WTC11 (cell line): ENCODE measurements at regions not wholly inside any gene's neighbourhood (a gene's known extent, or its start where the extent isn't known, plus 50 kb on each side); places are given as distances from the start of the nearest gene placed in this dataset.

Experiments
- ATAC-seq: fragments of 200-7000 bp; cut with Tn5 transposase; 2 replicates; pipeline ENCODE4 v1.10.0; 2021; ENCODE audit warnings: mild to moderate bottlenecking, moderate library complexity
- CTCF ChIA-PET: fragments of 300-600 bp; sonication (Branson Sonifier 250); formaldehyde crosslinking; loops from one replicate; lab custom pipeline; 2021; ENCODE audit warnings: antibody characterized with exemption; lab: Charles Lee
- POLR2A ChIA-PET: fragments of 350-600 bp; sonication (Branson Sonifier 250); formaldehyde crosslinking; loops from one replicate; lab custom pipeline; 2021; ENCODE audit warnings: antibody characterized with exemption; lab: Charles Lee
- DNase-seq: peaks from one replicate; pipeline ENCODE4 v3.0.0; 2021; ENCODE audit warnings: low spot score
- H3K27ac Mint-ChIP-seq: 2 replicates; pipeline ENCODE4 v1.8.0; 2021; ENCODE audit warnings: mixed read lengths
- H3K27me3 Mint-ChIP-seq: 2 replicates; pipeline ENCODE4 v1.8.0; 2021; ENCODE audit warnings: low read depth, mild to moderate bottlenecking, moderate library complexity, mixed read lengths
- H3K36me3 Mint-ChIP-seq: 2 replicates; pipeline ENCODE4 v1.8.0; 2021; ENCODE audit warnings: mixed read lengths
- H3K4me1 Mint-ChIP-seq: 2 replicates; pipeline ENCODE4 v1.8.0; 2022; ENCODE audit warnings: mixed read lengths
- H3K4me3 Mint-ChIP-seq: 2 replicates; pipeline ENCODE4 v1.8.0; 2021; ENCODE audit warnings: mild to moderate bottlenecking, moderate library complexity, mixed read lengths
- H3K9me3 Mint-ChIP-seq: 2 replicates; pipeline ENCODE4 v1.8.0; 2021; ENCODE audit warnings: mixed read lengths
- FOXJ3 ChIP-seq: sonication (generic); formaldehyde crosslinking; IDR thresholded peaks from 2 replicates; pipeline ENCODE4 v1.9.0; 2021; ENCODE audit warnings: missing genetic modification reagents, mild to moderate bottlenecking, borderline replicate concordance
- HMGA2 ChIP-seq: fragments of 250-450 bp; sonication (Bioruptor Pico); IDR thresholded peaks from 2 replicates; pipeline ENCODE4 v1.4.0; 2021; ENCODE audit warnings: mild to moderate bottlenecking, moderate library complexity
- JUN ChIP-seq: sonication (generic); formaldehyde crosslinking; IDR thresholded peaks from 2 replicates; pipeline ENCODE4 v1.8.0; 2023; ENCODE audit warnings: mild to moderate bottlenecking, missing genetic modification reagents
- MXD4 ChIP-seq: fragments of 250-450 bp; sonication (Bioruptor Pico); IDR thresholded peaks from 2 replicates; pipeline ENCODE4 v1.8.0; 2021; ENCODE audit warnings: mild to moderate bottlenecking, moderate library complexity, borderline replicate concordance
- MYBL2 ChIP-seq: sonication (generic); formaldehyde crosslinking; IDR thresholded peaks from 2 replicates; pipeline ENCODE4 v1.8.1; 2023; ENCODE audit warnings: mild to moderate bottlenecking, moderate library complexity, missing genetic modification reagents
- TP53 ChIP-seq: sonication (generic); formaldehyde crosslinking; IDR thresholded peaks from 2 replicates; pipeline ENCODE4 v1.8.1; 2023; ENCODE audit warnings: mild to moderate bottlenecking, missing genetic modification reagents
- ZBTB21 ChIP-seq: sonication (generic); formaldehyde crosslinking; IDR thresholded peaks from 2 replicates; pipeline ENCODE4 v1.8.1; 2023; ENCODE audit warnings: mild to moderate bottlenecking, missing genetic modification reagents, borderline replicate concordance
- ZNF317 ChIP-seq: sonication (generic); formaldehyde crosslinking; IDR thresholded peaks from 2 replicates; pipeline ENCODE4 v1.8.1; 2023; ENCODE audit warnings: low read depth, mild to moderate bottlenecking, moderate library complexity, missing genetic modification reagents, borderline replicate concordance
- ZNF396 ChIP-seq: fragments of 250-450 bp; sonication (Bioruptor Pico); IDR thresholded peaks from 2 replicates; pipeline ENCODE4 v1.8.0; 2021; ENCODE audit warnings: mild to moderate bottlenecking, moderate library complexity, borderline replicate concordance
- ZNF425 ChIP-seq: fragments of 250-450 bp; sonication (Bioruptor Pico); conservative IDR thresholded peaks from 2 replicates; pipeline ENCODE4 v1.9.0; 2021; ENCODE audit warnings: mild to moderate bottlenecking
- TF ChIP-seq, protein P1 (sequence below): sonication (generic); formaldehyde crosslinking; IDR thresholded peaks from 2 replicates; pipeline ENCODE4 v1.8.1; 2022; ENCODE audit warnings: low read depth, mild to moderate bottlenecking, moderate library complexity, missing genetic modification reagents, borderline replicate concordance
- TF ChIP-seq, protein P2 (sequence below): fragments of 250-450 bp; sonication (Bioruptor Pico); IDR thresholded peaks from 2 replicates; pipeline ENCODE4 v1.9.0; 2021; ENCODE audit warnings: mild to moderate bottlenecking
- TF ChIP-seq, protein P3 (sequence below): sonication (generic); formaldehyde crosslinking; IDR thresholded peaks from 2 replicates; pipeline ENCODE4 v1.8.1; 2023; ENCODE audit warnings: mild to moderate bottlenecking, missing genetic modification reagents
- TF ChIP-seq, protein P4 (sequence below): sonication (generic); formaldehyde crosslinking; IDR thresholded peaks from 2 replicates; pipeline ENCODE4 v1.8.1; 2023; ENCODE audit warnings: mild to moderate bottlenecking, missing genetic modification reagents, moderate library complexity
- TF ChIP-seq, protein P5 (sequence below): sonication (generic); formaldehyde crosslinking; IDR thresholded peaks from 2 replicates; pipeline ENCODE4 v1.8.0; 2022; ENCODE audit warnings: missing genetic modification reagents
- TF ChIP-seq, protein P6 (sequence below): sonication (generic); formaldehyde crosslinking; IDR thresholded peaks from 2 replicates; pipeline ENCODE4 v1.8.1; 2022; ENCODE audit warnings: low read depth, missing genetic modification reagents, borderline replicate concordance
- TF ChIP-seq, protein P7 (sequence below): sonication (generic); formaldehyde crosslinking; IDR thresholded peaks from 2 replicates; pipeline ENCODE4 v1.8.1; 2022; ENCODE audit warnings: missing genetic modification reagents, borderline replicate concordance

DNA sequence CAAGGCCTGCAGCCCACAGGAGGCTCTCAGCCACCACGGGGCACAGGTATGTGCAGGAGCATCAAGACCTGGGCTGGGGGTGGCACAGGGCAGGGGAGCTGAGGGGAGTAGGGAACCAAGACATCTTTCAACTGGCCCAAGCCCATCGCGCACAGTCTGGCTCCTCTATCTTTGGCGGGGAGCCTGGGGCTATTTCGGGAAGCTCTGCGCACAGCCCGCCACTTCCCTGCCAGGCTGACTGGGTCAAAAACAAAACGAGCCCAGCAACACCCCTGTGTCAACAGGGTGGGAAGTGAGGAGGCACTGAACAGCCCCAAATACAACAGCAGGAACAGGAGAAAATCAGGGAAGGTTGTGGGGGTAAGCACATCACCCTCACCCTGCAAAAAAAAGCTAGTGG is 83.9 kb downstream of the ARL6IP4 start:
- TF ChIP-seq, protein P1, sequence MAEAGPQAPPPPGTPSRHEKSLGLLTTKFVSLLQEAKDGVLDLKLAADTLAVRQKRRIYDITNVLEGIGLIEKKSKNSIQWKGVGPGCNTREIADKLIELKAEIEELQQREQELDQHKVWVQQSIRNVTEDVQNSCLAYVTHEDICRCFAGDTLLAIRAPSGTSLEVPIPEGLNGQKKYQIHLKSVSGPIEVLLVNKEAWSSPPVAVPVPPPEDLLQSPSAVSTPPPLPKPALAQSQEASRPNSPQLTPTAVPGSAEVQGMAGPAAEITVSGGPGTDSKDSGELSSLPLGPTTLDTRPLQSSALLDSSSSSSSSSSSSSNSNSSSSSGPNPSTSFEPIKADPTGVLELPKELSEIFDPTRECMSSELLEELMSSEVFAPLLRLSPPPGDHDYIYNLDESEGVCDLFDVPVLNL (CRISPR knock-in tag), result no peak
- TF ChIP-seq, protein P2, sequence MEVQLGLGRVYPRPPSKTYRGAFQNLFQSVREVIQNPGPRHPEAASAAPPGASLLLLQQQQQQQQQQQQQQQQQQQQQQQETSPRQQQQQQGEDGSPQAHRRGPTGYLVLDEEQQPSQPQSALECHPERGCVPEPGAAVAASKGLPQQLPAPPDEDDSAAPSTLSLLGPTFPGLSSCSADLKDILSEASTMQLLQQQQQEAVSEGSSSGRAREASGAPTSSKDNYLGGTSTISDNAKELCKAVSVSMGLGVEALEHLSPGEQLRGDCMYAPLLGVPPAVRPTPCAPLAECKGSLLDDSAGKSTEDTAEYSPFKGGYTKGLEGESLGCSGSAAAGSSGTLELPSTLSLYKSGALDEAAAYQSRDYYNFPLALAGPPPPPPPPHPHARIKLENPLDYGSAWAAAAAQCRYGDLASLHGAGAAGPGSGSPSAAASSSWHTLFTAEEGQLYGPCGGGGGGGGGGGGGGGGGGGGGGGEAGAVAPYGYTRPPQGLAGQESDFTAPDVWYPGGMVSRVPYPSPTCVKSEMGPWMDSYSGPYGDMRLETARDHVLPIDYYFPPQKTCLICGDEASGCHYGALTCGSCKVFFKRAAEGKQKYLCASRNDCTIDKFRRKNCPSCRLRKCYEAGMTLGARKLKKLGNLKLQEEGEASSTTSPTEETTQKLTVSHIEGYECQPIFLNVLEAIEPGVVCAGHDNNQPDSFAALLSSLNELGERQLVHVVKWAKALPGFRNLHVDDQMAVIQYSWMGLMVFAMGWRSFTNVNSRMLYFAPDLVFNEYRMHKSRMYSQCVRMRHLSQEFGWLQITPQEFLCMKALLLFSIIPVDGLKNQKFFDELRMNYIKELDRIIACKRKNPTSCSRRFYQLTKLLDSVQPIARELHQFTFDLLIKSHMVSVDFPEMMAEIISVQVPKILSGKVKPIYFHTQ (CRISPR knock-in tag), result no peak
- TF ChIP-seq, protein P3, sequence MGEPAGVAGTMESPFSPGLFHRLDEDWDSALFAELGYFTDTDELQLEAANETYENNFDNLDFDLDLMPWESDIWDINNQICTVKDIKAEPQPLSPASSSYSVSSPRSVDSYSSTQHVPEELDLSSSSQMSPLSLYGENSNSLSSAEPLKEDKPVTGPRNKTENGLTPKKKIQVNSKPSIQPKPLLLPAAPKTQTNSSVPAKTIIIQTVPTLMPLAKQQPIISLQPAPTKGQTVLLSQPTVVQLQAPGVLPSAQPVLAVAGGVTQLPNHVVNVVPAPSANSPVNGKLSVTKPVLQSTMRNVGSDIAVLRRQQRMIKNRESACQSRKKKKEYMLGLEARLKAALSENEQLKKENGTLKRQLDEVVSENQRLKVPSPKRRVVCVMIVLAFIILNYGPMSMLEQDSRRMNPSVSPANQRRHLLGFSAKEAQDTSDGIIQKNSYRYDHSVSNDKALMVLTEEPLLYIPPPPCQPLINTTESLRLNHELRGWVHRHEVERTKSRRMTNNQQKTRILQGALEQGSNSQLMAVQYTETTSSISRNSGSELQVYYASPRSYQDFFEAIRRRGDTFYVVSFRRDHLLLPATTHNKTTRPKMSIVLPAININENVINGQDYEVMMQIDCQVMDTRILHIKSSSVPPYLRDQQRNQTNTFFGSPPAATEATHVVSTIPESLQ (CRISPR knock-in tag), result no peak
- no peak for TF ChIP-seq ZNF396 (CRISPR knock-in tag)
- TF ChIP-seq, protein P4, sequence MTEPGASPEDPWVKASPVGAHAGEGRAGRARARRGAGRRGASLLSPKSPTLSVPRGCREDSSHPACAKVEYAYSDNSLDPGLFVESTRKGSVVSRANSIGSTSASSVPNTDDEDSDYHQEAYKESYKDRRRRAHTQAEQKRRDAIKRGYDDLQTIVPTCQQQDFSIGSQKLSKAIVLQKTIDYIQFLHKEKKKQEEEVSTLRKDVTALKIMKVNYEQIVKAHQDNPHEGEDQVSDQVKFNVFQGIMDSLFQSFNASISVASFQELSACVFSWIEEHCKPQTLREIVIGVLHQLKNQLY (CRISPR knock-in tag), result no peak
- TF ChIP-seq, protein P5, sequence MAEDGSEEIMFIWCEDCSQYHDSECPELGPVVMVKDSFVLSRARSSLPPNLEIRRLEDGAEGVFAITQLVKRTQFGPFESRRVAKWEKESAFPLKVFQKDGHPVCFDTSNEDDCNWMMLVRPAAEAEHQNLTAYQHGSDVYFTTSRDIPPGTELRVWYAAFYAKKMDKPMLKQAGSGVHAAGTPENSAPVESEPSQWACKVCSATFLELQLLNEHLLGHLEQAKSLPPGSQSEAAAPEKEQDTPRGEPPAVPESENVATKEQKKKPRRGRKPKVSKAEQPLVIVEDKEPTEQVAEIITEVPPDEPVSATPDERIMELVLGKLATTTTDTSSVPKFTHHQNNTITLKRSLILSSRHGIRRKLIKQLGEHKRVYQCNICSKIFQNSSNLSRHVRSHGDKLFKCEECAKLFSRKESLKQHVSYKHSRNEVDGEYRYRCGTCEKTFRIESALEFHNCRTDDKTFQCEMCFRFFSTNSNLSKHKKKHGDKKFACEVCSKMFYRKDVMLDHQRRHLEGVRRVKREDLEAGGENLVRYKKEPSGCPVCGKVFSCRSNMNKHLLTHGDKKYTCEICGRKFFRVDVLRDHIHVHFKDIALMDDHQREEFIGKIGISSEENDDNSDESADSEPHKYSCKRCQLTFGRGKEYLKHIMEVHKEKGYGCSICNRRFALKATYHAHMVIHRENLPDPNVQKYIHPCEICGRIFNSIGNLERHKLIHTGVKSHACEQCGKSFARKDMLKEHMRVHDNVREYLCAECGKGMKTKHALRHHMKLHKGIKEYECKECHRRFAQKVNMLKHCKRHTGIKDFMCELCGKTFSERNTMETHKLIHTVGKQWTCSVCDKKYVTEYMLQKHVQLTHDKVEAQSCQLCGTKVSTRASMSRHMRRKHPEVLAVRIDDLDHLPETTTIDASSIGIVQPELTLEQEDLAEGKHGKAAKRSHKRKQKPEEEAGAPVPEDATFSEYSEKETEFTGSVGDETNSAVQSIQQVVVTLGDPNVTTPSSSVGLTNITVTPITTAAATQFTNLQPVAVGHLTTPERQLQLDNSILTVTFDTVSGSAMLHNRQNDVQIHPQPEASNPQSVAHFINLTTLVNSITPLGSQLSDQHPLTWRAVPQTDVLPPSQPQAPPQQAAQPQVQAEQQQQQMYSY (CRISPR knock-in tag), result no peak
- no peak for TF ChIP-seq FOXJ3 (CRISPR knock-in tag)
- no peak for TF ChIP-seq HMGA2 (CRISPR knock-in tag)
- no peak for TF ChIP-seq TP53 (CRISPR knock-in tag)
- no peak for TF ChIP-seq ZNF425 (CRISPR knock-in tag)
- no peak for TF ChIP-seq ZNF317 (CRISPR knock-in tag)
- no peak for TF ChIP-seq JUN (CRISPR knock-in tag)
- no peak for TF ChIP-seq MYBL2 (CRISPR knock-in tag)
- no peak for TF ChIP-seq ZBTB21 (CRISPR knock-in tag)
- TF ChIP-seq MXD4, result no peak
- TF ChIP-seq, protein P6, sequence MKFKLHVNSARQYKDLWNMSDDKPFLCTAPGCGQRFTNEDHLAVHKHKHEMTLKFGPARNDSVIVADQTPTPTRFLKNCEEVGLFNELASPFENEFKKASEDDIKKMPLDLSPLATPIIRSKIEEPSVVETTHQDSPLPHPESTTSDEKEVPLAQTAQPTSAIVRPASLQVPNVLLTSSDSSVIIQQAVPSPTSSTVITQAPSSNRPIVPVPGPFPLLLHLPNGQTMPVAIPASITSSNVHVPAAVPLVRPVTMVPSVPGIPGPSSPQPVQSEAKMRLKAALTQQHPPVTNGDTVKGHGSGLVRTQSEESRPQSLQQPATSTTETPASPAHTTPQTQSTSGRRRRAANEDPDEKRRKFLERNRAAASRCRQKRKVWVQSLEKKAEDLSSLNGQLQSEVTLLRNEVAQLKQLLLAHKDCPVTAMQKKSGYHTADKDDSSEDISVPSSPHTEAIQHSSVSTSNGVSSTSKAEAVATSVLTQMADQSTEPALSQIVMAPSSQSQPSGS (CRISPR knock-in tag), result no peak
- TF ChIP-seq, protein P7, sequence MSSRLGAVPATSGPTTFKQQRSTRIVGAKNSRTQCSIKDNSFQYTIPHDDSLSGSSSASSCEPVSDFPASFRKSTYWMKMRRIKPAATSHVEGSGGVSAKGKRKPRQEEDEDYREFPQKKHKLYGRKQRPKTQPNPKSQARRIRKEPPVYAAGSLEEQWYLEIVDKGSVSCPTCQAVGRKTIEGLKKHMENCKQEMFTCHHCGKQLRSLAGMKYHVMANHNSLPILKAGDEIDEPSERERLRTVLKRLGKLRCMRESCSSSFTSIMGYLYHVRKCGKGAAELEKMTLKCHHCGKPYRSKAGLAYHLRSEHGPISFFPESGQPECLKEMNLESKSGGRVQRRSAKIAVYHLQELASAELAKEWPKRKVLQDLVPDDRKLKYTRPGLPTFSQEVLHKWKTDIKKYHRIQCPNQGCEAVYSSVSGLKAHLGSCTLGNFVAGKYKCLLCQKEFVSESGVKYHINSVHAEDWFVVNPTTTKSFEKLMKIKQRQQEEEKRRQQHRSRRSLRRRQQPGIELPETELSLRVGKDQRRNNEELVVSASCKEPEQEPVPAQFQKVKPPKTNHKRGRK (CRISPR knock-in tag), result no peak
- TF ChIP-seq, all 79 proteins: peak for 0
- ATAC-seq, result no peak
- ChIA-PET POLR2A (interaction anchor here (1.1 kb wide), 1 partner anchor 169 kb away, joined by 3 read pairs; the partner anchor contains the start of genes MPHOSPH9 and MTRFR), CTCF (interaction anchor here (0.8 to 2.8 kb wide), 8 partner anchors 11 to 174 kb away, joined by 3 to 25 read pairs (median 4); no protein-coding TSS in a partner anchor)
- H3K27ac Mint-ChIP-seq, result peak overlapping the region; percentile 33; the same call in 1 of the 2 replicates
- no peaks in the 10 kb centered on the region for H3K27me3 Mint-ChIP-seq
- H3K36me3 Mint-ChIP-seq, result no peaks in the 10 kb centered on the region
- no peak for DNase-seq
- H3K4me3 Mint-ChIP-seq, result no peak overlapping the region
- H3K4me1 Mint-ChIP-seq, result no peaks in the 10 kb centered on the region
- no peaks in the 10 kb centered on the region for H3K9me3 Mint-ChIP-seq
